Skin epidermis (tissue), 12 donors: ENCODE measurements at regions not wholly inside any gene's neighbourhood (a gene's known extent, or its start where the extent isn't known, plus 50 kb on each side); places are given as distances from the start of the nearest gene placed in this dataset.
"Not testable (repeated sequence)": the region's sequence is repeated elsewhere in the genome, so short reads cannot be mapped to it uniquely, and the experiment has no call there.

Experiments
- H3K27ac ChIP-seq, 21 experiments: fragments of 200-600 bp; sonication (generic) in 11 of 21; one replicate each; pipeline ENCODE4 v1.5.0; 2020; ENCODE audit warnings: mild to moderate bottlenecking in 3 of 21, inconsistent platforms in 2 of 21, moderate library complexity in 2 of 21
- H3K4me3 ChIP-seq, 7 experiments: fragments of 200-600 bp; sonication (generic) in 2 of 7; one replicate each; pipeline ENCODE4 v1.5.0; 2020; ENCODE audit warnings: inconsistent platforms in 2 of 7, mild to moderate bottlenecking in 2 of 7, moderate library complexity in 1 of 7

DNA sequence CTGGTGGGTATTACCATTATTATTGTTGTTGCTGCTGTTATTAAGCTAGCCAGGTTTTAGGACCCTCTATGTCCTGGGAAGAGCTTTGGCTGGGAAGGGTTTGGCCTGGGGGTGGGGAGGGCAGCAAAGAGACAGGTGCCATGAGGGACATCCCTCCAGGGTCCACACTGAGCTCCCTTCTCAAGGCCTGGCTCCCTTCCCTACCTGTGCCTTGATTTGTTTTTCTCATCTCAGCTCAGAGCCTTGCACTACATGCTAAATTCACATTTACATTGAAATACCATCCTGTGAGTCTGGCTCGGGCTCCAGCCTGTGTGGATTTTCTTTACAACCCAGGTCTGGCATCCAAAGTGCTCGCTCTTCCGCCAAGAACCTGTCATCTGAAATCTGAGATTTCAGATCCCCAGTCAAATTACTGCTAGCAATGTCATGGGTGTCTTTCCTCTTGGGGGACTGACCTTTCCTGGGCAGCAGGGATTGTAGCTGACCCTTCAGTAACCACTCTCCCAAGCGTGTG lies 536.3 kb downstream of the PTPRU start:
- Histone ChIP-seq H3K27ac (no peak overlapping the region), H3K4me3 (no peak overlapping the region)

GRCh38 chr1:29767769-29768425 lies 531.6 kb downstream of the PTPRU start:
- Histone ChIP-seq H3K27ac (no peak overlapping the region), H3K4me3 (no peak overlapping the region)

GRCh38 chr1:29767088-29767685 lies 530.9 kb downstream of the PTPRU start:
- Histone ChIP-seq H3K4me3 (no peak overlapping the region), H3K27ac (no peak overlapping the region)

- Histone ChIP-seq H3K4me3 (no peak overlapping the region), H3K27ac (no peak overlapping the region)
Measured at GRCh38 chr1:29762635-29763034, 526.3 kb downstream of the PTPRU start.

DNA sequence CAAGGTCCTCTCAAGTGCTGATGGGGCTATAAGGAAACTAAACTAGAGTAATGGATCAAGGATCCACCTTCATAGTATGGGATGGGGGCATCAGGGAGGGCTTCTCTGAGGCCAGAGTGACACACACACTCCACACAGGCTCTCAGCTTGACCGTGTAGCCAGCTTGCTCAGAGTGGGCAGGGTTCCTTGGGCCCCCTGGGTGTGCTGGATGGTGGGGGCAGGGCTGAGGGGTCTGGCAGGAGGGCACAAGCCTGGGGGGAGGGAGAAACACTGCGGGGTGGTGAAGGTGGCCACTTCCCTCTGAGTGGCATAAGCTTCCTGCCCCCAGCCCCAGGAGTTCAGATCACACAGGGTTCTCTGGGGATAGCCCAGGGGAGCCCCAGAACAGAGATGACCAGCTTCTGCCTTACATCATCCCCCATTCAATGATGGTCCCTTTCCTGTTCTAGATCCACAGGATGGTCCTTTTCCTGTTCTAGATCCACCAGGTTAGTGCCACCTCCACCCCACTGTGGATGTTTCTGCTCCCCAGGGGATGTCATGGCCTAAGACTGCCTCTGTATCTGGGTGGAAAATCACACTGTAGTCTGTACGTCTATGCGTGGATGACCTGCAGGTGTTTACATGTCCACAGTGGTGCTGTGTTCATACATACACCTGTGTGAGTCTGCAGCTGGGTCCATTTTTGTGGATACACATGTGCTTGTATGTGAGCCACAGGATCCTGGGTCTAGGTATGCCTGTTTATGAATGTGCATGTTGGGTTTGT lies 525.0 kb downstream of the PTPRU start:
- Histone ChIP-seq H3K27ac (no peak overlapping the region), H3K4me3 (no peak overlapping the region)

DNA sequence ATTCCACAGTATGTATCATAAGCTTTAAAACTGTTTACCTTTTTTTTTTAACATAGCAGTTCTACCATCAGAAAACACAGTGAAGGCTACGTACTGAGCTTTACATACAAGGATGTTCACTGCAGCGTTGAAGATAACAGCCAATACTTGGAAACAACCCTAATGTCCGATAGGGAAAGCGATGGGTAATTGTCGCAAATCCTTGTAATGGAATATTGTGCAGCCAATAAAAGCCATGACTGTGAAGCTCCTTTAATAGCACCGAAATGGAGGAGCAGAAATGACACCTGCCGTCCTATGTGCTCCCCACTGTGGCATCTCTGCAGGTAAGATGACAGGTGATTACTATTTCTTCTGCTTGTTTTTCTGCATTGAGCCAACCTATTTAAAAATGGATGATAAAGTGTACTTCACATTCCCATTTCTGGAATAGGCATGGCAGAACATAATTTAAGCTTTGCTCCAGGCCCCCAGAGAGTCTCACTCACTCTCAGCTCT lies 523.8 kb downstream of the PTPRU start:
- H3K4me3 ChIP-seq = no peak overlapping the region
- no peak overlapping the region for H3K27ac ChIP-seq

DNA sequence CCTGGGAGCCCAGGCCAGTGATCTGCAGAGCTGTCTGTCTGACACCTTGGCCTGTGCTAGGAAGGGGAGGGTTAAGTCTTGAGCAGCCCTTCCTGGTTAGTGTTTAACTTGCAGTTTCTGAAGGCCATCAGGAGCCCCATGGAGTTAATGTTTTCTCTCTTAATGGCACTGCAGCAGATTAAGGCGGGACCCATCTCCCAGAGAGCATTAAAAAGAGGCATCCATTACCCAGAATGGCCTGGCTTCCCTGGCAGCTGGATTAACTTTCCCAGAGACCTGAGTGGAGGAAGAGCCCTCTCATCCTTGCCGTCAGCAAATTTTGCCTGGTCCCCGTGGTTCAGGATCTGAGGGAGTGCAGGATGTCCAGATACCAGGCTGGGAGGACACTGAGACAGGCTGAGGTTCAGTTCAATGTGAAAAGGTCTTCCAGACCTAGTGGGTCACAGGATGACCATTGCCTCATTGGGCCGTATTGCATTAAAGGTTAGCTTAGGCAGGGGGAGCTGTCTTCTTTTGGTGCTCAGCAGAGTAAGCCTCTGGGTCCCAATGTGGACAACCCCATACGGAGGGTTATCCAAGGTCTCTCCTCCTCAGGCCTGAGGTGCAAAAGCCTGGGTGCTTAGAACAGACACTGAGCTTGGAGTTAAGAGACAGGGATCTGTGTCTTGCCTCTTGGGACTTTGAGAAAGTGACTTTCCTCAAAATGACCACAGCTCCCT lies 522.6 kb downstream of the PTPRU start:
- no peak overlapping the region for H3K27ac ChIP-seq

DNA sequence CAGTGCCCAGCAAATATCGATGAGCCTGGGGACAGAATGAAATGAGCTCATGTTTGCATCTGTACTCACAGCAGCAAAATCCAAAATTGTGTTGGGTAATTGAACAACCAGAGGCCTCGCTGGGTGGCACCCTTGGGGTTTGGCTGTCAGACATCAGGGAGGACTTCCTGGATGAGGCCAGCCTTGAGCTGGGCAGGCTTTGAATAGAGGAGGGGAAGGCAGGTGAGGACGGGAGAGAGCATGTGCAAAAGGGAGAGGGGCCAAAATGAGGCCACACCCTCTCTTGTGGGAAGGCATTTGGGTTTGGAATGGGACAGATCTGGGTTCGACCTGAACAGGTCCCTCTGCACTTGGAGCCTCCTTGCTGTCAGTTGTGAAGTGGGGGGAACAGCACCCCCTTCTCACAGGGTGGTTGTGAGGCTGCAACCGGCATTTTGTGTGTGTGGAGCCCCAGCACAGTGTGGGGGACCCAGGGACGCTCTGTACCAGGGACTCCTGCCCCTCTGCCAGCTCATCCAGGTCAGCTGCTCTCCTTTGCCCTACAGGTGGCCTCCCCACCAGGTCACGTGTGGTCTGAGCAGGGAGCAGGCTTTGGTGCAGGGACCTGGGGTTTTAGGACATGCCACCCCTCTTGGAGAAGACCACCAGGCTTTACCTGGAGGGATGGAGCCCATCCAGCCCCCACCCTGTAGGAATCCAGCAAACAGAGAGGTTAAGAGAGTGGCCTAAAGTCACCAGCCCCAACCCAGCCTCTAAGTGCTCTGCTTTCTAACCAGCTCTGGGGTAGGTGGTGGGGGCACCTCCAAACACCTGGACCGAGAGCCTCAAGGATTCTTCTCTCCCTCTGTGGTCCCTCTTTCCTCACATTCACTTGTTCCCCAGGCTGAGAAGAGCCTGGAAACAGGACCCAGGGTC lies 521.8 kb downstream of the PTPRU start:
- H3K27ac ChIP-seq = no peak overlapping the region

More for the DNA sequence above, 522.6 kb downstream of the PTPRU start:
- no peak overlapping the region for H3K4me3 ChIP-seq

GRCh38 chr1:29756901-29757725 lies 520.8 kb downstream of the PTPRU start:
- Histone ChIP-seq H3K4me3 (no peak overlapping the region), H3K27ac (no peak overlapping the region)

More for the DNA sequence above, 521.8 kb downstream of the PTPRU start:
- no peak overlapping the region for H3K4me3 ChIP-seq

DNA sequence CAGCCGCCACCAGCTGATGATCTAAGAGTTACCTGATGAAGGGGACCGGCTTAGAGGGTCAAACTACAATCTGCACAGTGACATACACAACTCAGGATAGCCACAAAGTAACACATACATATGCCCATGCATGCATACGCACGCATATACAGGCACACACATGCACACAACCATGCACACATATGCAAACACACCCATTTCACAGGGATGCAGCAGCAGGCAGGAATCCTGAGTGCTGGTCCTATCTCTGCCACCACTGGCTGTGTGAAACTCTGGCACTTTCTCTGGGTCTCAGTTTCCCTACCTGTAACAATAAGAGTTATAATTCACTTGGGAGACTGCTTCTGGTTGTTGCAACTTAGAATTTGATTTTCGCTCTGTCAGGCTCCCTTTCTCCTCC lies 520.2 kb downstream of the PTPRU start:
- H3K4me3 ChIP-seq = no peak overlapping the region
- H3K27ac ChIP-seq = no peak overlapping the region

DNA sequence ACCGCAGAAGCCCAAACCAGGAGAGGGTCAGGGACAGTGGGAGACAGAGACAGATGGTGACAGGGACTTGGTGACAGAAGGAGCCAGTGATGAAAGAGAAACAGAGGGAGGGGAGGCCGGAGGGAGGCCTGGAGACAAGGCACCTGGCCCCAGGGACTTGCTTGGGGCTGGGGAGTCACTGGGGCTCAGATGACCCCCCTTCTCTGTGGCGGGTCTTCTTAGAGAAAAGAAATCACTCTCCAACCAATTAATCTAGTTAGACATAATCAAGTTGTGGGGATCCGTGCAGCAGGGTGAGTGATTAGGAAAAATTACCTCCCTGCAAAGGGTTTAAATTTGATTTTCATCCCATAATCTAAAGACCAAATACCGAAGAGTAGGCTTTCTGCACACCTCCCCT lies 519.8 kb downstream of the PTPRU start:
- Histone ChIP-seq H3K27ac (no peak overlapping the region), H3K4me3 (no peak overlapping the region)

DNA sequence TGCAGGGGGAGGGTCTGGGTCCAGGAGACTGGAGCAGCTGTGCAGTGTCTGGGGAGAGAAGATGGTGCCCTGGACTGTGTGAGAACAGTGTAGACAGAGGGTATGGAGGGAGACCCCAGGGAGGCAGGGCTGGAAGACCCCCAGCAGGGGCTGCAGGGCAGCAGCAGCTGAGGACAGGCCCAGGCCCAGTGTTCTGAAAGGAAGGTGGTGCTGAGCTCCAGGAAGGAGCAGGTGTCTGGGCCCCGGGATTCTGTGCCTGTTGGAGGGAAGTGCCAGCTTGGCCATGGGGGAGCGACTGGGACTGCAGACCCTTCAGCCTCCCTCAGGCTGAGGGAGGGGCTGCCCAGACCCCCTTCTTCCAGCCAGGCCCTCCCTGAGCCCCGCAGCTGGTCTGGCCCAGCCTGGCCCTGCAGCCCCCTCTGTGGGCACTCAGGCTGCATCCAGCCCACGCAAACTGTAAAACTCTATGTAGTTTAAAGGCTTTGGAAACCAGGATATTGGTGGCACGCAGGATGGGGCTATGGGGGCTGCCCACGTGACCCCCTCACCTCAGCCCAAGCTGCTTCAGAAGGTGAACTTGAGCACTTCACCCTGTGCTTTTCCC lies 519.2 kb downstream of the PTPRU start:
- not testable (repeated sequence) for H3K4me3 ChIP-seq, H3K27ac ChIP-seq

DNA sequence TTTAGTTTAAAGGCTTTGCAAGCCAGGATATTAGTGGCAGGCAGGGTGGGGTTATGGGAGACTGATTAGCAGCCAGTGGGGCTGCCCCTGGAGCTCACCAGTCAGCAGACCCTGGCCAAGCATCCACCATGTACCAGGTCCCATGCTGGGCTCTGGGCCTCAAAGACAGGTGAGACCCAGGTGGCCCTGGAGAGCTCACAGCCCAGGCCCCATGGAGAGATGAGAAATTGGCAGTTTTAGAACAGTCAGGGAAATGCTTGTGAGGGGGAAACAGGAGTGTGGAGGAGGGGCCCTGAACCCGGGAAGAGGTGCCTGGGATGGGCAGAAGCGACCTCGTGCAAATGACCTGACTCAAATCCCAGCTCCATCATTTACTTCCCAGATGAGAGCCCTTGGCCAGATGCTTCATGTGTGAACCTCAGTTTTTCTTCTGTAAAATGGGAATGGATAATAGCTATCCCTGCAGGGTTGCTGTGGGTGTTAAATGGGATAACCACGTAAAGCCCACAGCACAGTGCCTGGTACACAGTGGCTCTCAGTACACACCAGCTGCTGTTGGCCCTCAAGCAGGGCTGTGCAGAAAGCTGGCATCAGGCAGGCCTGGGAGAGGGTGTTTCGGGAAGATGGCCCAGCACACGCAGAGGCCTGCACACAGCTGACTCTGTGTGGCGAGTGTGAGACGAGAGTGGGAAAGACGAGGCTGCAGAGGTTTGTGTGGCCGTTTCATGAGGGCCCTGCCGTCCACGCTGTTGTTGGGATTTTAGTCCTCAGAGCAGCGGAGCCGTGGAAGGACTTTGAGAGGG lies 518.5 kb downstream of the PTPRU start:
- Histone ChIP-seq H3K4me3 (no peak overlapping the region), H3K27ac (no peak overlapping the region)

DNA sequence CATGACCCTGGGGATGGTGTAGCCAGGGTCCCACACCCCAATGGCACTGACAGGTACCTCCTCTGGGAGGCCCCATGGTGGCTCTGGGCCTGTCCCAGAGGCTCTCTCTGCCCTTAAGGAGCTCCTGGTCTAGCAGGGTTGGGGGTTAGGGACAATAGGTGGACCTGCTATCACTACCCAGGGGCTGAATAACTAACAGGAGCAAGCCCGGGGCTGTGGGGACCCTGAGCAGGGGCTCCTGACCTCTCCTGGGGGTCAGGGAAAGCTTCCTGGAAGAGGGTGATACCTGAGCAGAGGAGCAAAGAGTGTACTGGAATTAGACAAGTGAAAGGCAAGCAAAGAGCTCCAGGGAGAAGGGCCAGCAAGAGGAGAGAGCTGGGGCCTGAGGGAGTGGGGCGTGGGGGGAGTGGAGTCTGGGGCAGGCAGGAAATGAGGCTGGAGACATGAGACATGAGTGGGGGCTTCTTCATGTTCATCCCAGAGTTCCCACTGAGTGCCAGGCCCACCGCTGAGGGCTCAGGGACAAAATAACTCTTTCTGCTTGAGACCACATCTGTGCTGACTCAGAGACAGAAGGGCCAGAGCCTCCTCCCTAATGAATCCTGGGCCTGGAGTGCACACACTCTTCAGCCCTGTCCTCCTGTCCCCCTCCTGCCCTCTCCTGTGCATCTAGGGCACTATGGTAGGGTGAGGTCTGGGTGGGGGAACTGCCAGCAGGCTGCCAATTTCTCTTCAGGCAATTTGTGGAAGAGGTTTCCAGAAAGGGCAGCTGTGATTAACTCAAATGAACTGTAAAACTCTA lies 517.6 kb downstream of the PTPRU start:
- Histone ChIP-seq H3K4me3 (no peak overlapping the region), H3K27ac (no peak overlapping the region)

DNA sequence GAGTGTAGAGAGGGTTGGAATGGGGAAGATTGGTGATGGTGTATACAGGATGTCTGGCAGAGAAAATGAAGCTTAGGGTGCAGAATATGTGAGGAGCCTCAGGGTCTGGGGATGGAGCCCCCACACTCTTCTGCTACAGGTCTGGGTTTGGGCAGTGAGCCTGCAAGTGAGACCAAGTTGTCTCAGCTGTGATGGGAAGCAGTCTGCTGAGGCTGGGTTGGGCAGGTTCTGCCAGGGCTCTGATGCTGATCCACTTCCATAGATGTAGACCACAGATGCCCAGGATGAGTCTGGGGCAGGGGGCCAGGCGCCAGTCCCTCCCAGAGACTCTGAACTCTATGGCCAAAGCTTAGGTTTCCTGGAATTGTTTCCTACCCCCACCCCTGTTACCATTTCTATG lies 516.9 kb downstream of the PTPRU start:
- Histone ChIP-seq H3K4me3 (no peak overlapping the region), H3K27ac (no peak overlapping the region)

DNA sequence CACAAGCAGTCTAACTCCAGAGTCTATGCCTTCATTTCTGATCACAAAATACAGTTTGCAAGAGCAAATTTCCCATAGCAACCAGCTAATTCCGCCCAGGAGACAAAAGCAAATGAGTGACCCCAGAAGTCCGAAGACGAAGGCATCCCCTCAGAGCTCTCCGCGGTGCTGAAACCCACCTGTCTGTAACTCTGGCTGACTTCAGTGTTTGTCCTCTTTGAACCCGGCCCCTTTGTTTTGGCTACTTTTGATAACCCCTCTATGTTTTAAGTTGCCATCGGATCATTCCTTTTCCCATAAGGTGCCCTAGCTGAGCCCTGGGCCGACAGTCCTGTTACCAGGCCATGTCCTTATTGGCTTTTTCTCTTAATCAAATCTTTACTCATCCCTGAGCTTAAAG lies 515.8 kb downstream of the PTPRU start:
- H3K27ac ChIP-seq = no peak overlapping the region
- no peak overlapping the region for H3K4me3 ChIP-seq
